ENCODE measurements at regions not wholly inside any gene's neighbourhood (a gene's known extent, or its start where the extent isn't known, plus 50 kb on each side); places are given as distances from the start of the nearest gene placed in this dataset.

DNA sequence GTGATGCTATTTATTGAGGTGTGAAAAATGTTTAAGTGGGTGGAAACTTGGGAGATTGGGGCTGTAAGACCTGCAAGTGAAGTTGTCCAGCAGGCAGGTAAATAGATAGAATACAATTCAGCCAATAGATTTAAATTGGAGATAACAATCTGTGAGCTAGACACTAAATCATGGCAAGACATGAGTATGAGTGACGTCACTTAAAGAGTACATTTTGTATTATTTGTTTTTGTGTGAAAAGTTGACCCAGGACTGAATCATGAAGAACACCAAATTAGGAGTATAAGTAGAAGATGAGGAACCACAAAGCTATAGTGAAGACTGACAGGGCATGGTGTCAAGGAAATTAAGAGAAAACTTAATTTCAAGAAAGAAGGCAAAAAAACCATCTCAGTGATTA, 249.1 kb upstream of the SEMA3C start:
- TF ChIP-seq, protein P1, sequence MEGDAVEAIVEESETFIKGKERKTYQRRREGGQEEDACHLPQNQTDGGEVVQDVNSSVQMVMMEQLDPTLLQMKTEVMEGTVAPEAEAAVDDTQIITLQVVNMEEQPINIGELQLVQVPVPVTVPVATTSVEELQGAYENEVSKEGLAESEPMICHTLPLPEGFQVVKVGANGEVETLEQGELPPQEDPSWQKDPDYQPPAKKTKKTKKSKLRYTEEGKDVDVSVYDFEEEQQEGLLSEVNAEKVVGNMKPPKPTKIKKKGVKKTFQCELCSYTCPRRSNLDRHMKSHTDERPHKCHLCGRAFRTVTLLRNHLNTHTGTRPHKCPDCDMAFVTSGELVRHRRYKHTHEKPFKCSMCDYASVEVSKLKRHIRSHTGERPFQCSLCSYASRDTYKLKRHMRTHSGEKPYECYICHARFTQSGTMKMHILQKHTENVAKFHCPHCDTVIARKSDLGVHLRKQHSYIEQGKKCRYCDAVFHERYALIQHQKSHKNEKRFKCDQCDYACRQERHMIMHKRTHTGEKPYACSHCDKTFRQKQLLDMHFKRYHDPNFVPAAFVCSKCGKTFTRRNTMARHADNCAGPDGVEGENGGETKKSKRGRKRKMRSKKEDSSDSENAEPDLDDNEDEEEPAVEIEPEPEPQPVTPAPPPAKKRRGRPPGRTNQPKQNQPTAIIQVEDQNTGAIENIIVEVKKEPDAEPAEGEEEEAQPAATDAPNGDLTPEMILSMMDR (optimal IDR thresholded peaks at IDR 0.05 in 1 of 3, IDR thresholded peaks at IDR 0.05 in 1 of 3, conservative IDR thresholded peaks at IDR 0.05 in 1 of 3; ENCODE audit: extremely low read depth in 1 of 3, insufficient read depth in 2 of 3, low read length in 3 of 3), result no peak
- no peak for TF ChIP-seq EZH2 (IDR thresholded peaks at IDR 0.05; ENCODE audit: low read length)
